ENCODE measurements at regions not wholly inside any gene's neighbourhood (a gene's known extent, or its start where the extent isn't known, plus 50 kb on each side); places are given as distances from the start of the nearest gene placed in this dataset.

GRCh38 chr18:38237796-38238195 lies 672.2 kb upstream of the CELF4 start:
- Histone ChIP-seq H3K36me3 (no peaks in the 10 kb centered on the region), H3K27ac (no peak overlapping the region), H3K4me1 (no peaks in the 10 kb centered on the region), H3K4me3 (no peak overlapping the region), H3K9me3 (peaks cover 0 to 2% (median 0%) of the 10 kb centered on the region in 4 donors), H3K27me3 (no peaks in the 10 kb centered on the region)
- 82 to 85% methylated on average over 1 of the region's 1 CpG for WGBS, 2 donors
- DNase-seq, result no peak
- intact Hi-C loops (cut with DNase I), result no loop called here
- TF ChIP-seq CTCF (IDR thresholded peaks at IDR 0.05) (no peak), POLR2A (IDR thresholded peaks at IDR 0.05) (no peak), EP300 (IDR thresholded peaks at IDR 0.05) (no peak), POLR2AphosphoS5 (IDR thresholded peaks at IDR 0.05) (no peak)

GRCh38 chr18:38221476-38222100 lies 656.0 kb upstream of the CELF4 start:
- no peak for TF ChIP-seq POLR2A (IDR thresholded peaks at IDR 0.05)
- TF ChIP-seq POLR2AphosphoS5 (IDR thresholded peaks at IDR 0.05), result no peak
- no peak for TF ChIP-seq CTCF (IDR thresholded peaks at IDR 0.05)
- no peak for TF ChIP-seq EP300 (IDR thresholded peaks at IDR 0.05)
- H3K36me3 ChIP-seq, result no peaks in the 10 kb centered on the region
- intact Hi-C loops (cut with DNase I), result no loop called here
- no peak for DNase-seq
- H3K4me1 ChIP-seq, result no peaks in the 10 kb centered on the region
- H3K27ac ChIP-seq, result no peak overlapping the region
- H3K9me3 ChIP-seq, result no peaks in the 10 kb centered on the region
- H3K4me3 ChIP-seq, result no peak overlapping the region
- 83 to 89% methylated on average over 7 of the region's 7 CpGs for WGBS, 2 donors
- no peaks in the 10 kb centered on the region for H3K27me3 ChIP-seq

GRCh38 chr18:38198956-38199355 lies 633.4 kb upstream of the CELF4 start:
- Histone ChIP-seq H3K4me3 (no peak overlapping the region), H3K36me3 (no peaks in the 10 kb centered on the region), H3K27me3 (no peaks in the 10 kb centered on the region), H3K9me3 (no peaks in the 10 kb centered on the region), H3K27ac (no peak overlapping the region), H3K4me1 (no peaks in the 10 kb centered on the region)
- intact Hi-C loops (cut with DNase I), result no loop called here
- DNase-seq, result no peak
- no peak for TF ChIP-seq POLR2A (IDR thresholded peaks at IDR 0.05)
- TF ChIP-seq POLR2AphosphoS5 (IDR thresholded peaks at IDR 0.05), result no peak
- no peak for TF ChIP-seq CTCF (IDR thresholded peaks at IDR 0.05)
- no peak for TF ChIP-seq EP300 (IDR thresholded peaks at IDR 0.05)
- 23 to 57% methylated on average over 1 of the region's 1 CpG for WGBS, 2 donors

- Histone ChIP-seq H3K27me3 (no peaks in the 10 kb centered on the region), H3K36me3 (no peaks in the 10 kb centered on the region), H3K4me3 (no peak overlapping the region), H3K9me3 (no peaks in the 10 kb centered on the region), H3K27ac (no peak overlapping the region), H3K4me1 (no peaks in the 10 kb centered on the region)
- no peak for DNase-seq
- no peak for TF ChIP-seq POLR2A (IDR thresholded peaks at IDR 0.05)
- no peak for TF ChIP-seq CTCF (IDR thresholded peaks at IDR 0.05)
- TF ChIP-seq EP300 (IDR thresholded peaks at IDR 0.05), result no peak
- TF ChIP-seq POLR2AphosphoS5 (IDR thresholded peaks at IDR 0.05), result no peak
- intact Hi-C loops (cut with DNase I), result no loop called here
- WGBS, 2 donors, result 63 to 71% methylated on average over 1 of the region's 1 CpG
These were observed 632.9 kb upstream of the CELF4 start for GRCh38 chr18:38198526-38198925.

GRCh38 chr18:38186491-38186890 lies 620.9 kb upstream of the CELF4 start:
- H3K36me3 ChIP-seq, result no peaks in the 10 kb centered on the region
- 51 to 83% methylated on average over 1 of the region's 1 CpG for WGBS, 2 donors
- no peak for TF ChIP-seq CTCF (IDR thresholded peaks at IDR 0.05)
- TF ChIP-seq POLR2A (IDR thresholded peaks at IDR 0.05), result no peak
- no peak for TF ChIP-seq POLR2AphosphoS5 (IDR thresholded peaks at IDR 0.05)
- TF ChIP-seq EP300 (IDR thresholded peaks at IDR 0.05), result no peak
- no peaks in the 10 kb centered on the region for H3K4me1 ChIP-seq
- no peak overlapping the region for H3K27ac ChIP-seq
- H3K4me3 ChIP-seq, result no peak overlapping the region
- no peak for DNase-seq
- peaks cover 0 to 6% (median 0%) of the 10 kb centered on the region in 4 donors for H3K9me3 ChIP-seq
- no peaks in the 10 kb centered on the region for H3K27me3 ChIP-seq
- intact Hi-C loops (cut with DNase I), result no loop called here

Data from sigmoid colon (tissue), 6 donors.